ENCODE measurements at regions not wholly inside any gene's neighbourhood (a gene's known extent, or its start where the extent isn't known, plus 50 kb on each side); places are given as distances from the start of the nearest gene placed in this dataset.

DNA sequence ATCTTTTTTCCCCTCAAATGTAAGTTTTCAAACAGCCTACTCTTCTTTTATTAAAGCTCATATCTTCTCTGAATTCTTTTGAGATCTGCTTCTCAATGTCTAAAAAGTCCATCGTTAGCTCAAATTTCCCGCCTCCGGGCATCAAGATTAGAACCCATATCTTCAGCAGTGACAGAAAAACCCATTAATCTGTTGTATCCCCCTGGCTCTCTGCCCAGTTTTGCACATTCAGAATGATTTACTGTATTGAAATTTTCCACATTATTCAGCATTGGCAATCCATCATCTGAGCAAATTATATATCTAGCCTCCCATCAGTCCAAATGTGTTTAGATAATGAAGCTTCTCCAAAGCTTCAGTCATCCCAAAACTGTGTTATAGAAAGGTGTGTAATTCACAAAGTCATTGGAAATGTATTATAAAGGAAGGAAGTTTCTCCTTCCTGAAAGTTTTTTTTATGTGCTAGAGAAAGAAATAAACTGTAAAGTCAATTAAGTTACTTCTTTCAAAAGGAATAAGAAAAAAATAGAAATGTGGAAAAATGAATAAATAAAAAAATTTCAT is 849.9 kb downstream of the MAT2B start:
- H3K4me3 ChIP-seq (ENCODE audit: low read depth, low read length): no peak overlapping the region
- DNase-seq (ENCODE audit: low read depth): no peak
- no peak for TF ChIP-seq CTCF (IDR thresholded peaks at IDR 0.05; ENCODE audit: low read depth, low read length, missing control alignments)

- no peak for DNase-seq (ENCODE audit: low read depth)
- TF ChIP-seq CTCF (IDR thresholded peaks at IDR 0.05; ENCODE audit: low read depth, low read length, missing control alignments): no peak
- no peak overlapping the region for H3K4me3 ChIP-seq (ENCODE audit: low read depth, low read length)
Observed at GRCh38 chr5:164356790-164357189, 851.4 kb downstream of the MAT2B start.

- no peak overlapping the region for H3K4me3 ChIP-seq (ENCODE audit: low read depth, low read length)
- no peak for TF ChIP-seq CTCF (IDR thresholded peaks at IDR 0.05; ENCODE audit: low read depth, low read length, missing control alignments)
- DNase-seq (ENCODE audit: low read depth): no peak
Observed at GRCh38 chr5:164357395-164358033, 852.1 kb downstream of the MAT2B start.

DNA sequence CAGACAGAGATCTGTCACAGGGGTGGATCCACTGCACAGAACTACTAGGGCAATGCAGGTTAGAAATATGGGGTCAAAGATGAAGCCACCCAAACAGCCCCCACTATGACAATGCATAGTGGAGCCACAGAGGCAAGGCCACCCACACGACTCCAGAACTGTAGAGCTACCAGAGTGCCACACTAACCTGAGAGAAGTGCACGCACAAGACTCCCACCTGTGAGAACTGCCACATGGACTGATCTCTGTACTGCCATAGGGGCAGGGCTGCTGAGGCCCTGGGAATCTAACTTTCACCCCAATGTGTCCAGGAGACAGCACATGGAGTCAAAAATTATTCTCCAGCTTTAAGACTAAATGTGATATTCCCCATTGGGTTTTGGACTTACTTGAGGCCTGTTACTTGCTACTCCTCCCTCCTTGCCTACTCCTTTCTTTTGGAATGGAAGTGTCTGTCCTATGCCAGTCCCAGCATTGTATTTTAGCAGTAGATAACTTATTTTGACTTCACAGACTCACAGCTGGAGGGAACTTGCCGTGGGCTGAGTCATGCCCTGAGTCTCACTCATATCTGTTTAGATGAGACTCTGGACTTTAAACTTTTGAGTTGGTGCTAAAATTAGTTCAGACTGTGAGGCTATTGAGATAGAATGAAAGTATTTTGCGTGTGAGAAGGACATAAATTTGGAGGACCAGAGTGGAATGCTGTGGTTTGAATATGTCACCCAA is 853.3 kb downstream of the MAT2B start:
- DNase-seq (ENCODE audit: low read depth): no peak
- no peak overlapping the region for H3K4me3 ChIP-seq (ENCODE audit: low read depth, low read length)
- no peak for TF ChIP-seq CTCF (IDR thresholded peaks at IDR 0.05; ENCODE audit: low read depth, low read length, missing control alignments)

DNA sequence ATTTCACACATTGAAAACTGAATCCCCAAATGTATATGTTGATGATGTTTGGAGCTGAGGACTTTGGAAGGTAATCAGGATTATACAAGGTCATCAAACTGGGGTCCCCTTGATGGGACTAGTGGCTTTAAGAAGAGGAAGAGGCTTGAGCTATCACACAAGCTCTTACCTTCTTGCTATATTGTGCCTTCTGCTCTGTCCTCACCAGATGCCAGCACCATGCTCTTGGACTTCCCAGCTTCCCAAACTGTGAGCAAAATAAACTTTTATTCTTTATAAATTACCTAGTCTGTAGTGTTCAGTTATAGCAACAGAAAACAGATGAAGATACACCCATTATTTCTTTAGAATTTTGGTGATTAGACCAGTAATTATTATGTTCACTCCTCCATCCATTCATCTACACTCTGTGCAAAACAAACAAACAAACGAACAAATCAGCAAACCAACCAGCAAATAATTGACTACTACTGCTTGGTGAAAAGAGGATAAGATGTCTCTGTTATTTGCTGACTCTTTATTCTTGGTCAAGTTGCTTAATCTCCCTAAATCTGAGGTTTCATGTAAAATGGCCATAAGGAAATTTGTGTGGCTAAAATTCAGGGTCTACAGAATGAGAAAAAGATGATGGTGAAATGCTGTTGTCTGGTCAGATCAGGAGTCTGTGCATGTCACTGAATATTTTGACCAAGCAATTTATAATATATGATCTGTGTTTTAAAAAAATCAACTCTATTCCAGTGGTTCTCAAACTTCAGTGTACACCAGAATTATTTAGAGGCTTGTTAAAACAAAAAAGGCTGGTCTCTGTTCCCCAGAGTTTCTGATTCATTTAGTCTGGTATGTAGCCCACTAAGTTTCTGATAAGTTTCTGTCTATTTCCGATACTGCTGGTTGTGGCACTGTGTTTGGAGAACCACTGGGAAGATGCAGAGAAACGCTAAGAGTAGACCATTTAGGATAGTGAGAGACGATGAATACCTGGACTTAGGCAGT is 854.1 kb downstream of the MAT2B start:
- no peak for TF ChIP-seq CTCF (IDR thresholded peaks at IDR 0.05; ENCODE audit: low read depth, low read length, missing control alignments)
- no peak for DNase-seq (ENCODE audit: low read depth)
- no peak overlapping the region for H3K4me3 ChIP-seq (ENCODE audit: low read depth, low read length)

DNA sequence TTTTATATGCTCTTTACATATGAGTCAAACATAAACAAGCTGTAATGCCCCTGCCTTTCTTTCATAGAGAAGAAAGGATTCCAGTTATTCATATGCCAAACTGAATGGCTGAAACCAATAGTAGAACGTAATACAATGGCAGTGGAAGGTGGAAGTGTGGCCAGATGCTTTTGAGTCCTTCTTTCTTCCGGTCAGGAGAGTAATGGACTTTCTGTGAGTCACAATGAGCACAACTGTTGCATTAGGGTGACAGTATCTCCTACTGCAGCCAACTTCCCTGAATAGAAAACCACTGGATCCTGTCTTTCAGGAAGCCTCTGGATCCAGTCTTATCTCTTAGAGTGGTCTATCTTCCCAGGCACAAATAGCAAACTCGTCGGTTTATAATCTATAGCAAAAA is 855.2 kb downstream of the MAT2B start:
- no peak for TF ChIP-seq CTCF (IDR thresholded peaks at IDR 0.05; ENCODE audit: low read depth, low read length, missing control alignments)
- H3K4me3 ChIP-seq (ENCODE audit: low read depth, low read length): no peak overlapping the region
- DNase-seq (ENCODE audit: low read depth): no peak

All from GM12864 (cell line).